Neuronal stem cell (in vitro differentiated cells): ENCODE measurements at regions not wholly inside any gene's neighbourhood (a gene's known extent, or its start where the extent isn't known, plus 50 kb on each side); places are given as distances from the start of the nearest gene placed in this dataset.

ENCODE experiments used
- DNase-seq: peaks from one replicate; pipeline ENCODE4 v3.0.0-alpha.2; 2013; ENCODE audit warnings: low spot score
- H2AFZ ChIP-seq: one replicate; pipeline ENCODE4 v1.6.1; 2013; ENCODE audit warnings: mild to moderate bottlenecking, low read length, inconsistent platforms
- H2AK5ac ChIP-seq: 2 replicates; pipeline ENCODE4 v1.6.1; 2013; ENCODE audit warnings: low read depth, mild to moderate bottlenecking, inconsistent platforms, low read length, moderate library complexity, mixed read lengths
- H2BK120ac ChIP-seq: 2 replicates; pipeline ENCODE4 v1.6.1; 2013; ENCODE audit warnings: low read depth, mild to moderate bottlenecking, inconsistent platforms, low read length, moderate library complexity, mixed read lengths
- H2BK12ac ChIP-seq: one replicate; pipeline ENCODE4 v1.6.1; 2013; ENCODE audit warnings: low read length, inconsistent platforms
- H2BK15ac ChIP-seq: 2 replicates; pipeline ENCODE4 v1.6.1; 2013; ENCODE audit warnings: mild to moderate bottlenecking, low read length, inconsistent platforms, mixed read lengths
- H2BK5ac ChIP-seq: one replicate; pipeline ENCODE4 v1.6.1; 2013; ENCODE audit warnings: inconsistent platforms, mild to moderate bottlenecking, low read length, moderate library complexity
- H3K14ac ChIP-seq: one replicate; pipeline ENCODE4 v1.6.1; 2013; ENCODE audit warnings: low read length, inconsistent platforms
- H3K18ac ChIP-seq: 2 replicates; pipeline ENCODE4 v1.6.1; 2013; ENCODE audit warnings: low read length, inconsistent platforms
- H3K23ac ChIP-seq: 2 replicates; pipeline ENCODE4 v1.6.1; 2013; ENCODE audit warnings: low read depth, mild to moderate bottlenecking, mixed read lengths, low read length, inconsistent platforms; ENCODE audit not compliant: poor library complexity
- H3K27ac ChIP-seq: replicated peaks from 3 replicates; pipeline ENCODE4 v1.5.1; 2013; ENCODE audit warnings: low read length, inconsistent platforms
- H3K27me3 ChIP-seq, 3 experiments: 2 replicates each; pipeline ENCODE4 v1.6.1; 2013; ENCODE audit warnings: low read length in 3 of 3, mild to moderate bottlenecking in 2 of 3, inconsistent platforms in 1 of 3, low read depth in 1 of 3, mixed read lengths in 1 of 3, moderate library complexity in 1 of 3; ENCODE audit not compliant: control insufficient read depth in 3 of 3, insufficient read depth in 3 of 3
- H3K36me3 ChIP-seq, 2 donors: replicated peaks in 1 of 2; 2 replicates each; pipeline ENCODE4 v1.6.1; 2013; ENCODE audit warnings: low read length in 2 of 2; ENCODE audit not compliant: control insufficient read depth in 2 of 2, insufficient read depth in 2 of 2
- H3K4ac ChIP-seq: 2 replicates; pipeline ENCODE4 v1.6.1; 2013; ENCODE audit warnings: inconsistent platforms, mild to moderate bottlenecking, low read length, moderate library complexity
- H3K4me1 ChIP-seq, 2 donors: 1 replicate in 1 of 2; 2 replicates in 1 of 2; pipeline ENCODE4 v1.6.1; 2013; ENCODE audit warnings: low read length in 2 of 2, low read depth in 1 of 2; ENCODE audit not compliant: control insufficient read depth in 2 of 2, insufficient read depth in 1 of 2
- H3K4me2 ChIP-seq: one replicate; pipeline ENCODE4 v1.6.1; 2013; ENCODE audit warnings: mild to moderate bottlenecking, low read length, inconsistent platforms; ENCODE audit not compliant: insufficient read depth, poor library complexity, severe bottlenecking
- H3K4me3 ChIP-seq, 2 donors: 2 replicates each; pipeline ENCODE4 v1.5.1; 2013; ENCODE audit warnings: low read length in 2 of 2, mild to moderate bottlenecking in 2 of 2, inconsistent platforms in 1 of 2, moderate library complexity in 1 of 2
- H3K79me1 ChIP-seq: one replicate; pipeline ENCODE4 v1.6.1; 2013; ENCODE audit warnings: low read depth, mild to moderate bottlenecking, inconsistent platforms, low read length, moderate library complexity
- H3K9ac ChIP-seq: one replicate; pipeline ENCODE4 v1.6.1; 2013; ENCODE audit warnings: mild to moderate bottlenecking, low read depth, low read length, inconsistent platforms; ENCODE audit not compliant: poor library complexity
- H3K9me3 ChIP-seq, 2 donors: replicated peaks in 1 of 2; 2 replicates each; pipeline versions ENCODE3 to v1.6.1; 2013; ENCODE audit warnings: low read length in 2 of 2, mild to moderate bottlenecking in 2 of 2, inconsistent platforms in 1 of 2, low read depth in 1 of 2, mixed read lengths in 1 of 2, moderate library complexity in 1 of 2; ENCODE audit not compliant: control insufficient read depth in 2 of 2, insufficient read depth in 1 of 2
- H4K8ac ChIP-seq: one replicate; pipeline ENCODE4 v1.6.1; 2013; ENCODE audit warnings: low read depth, mild to moderate bottlenecking, inconsistent platforms, low read length, moderate library complexity
- H4K91ac ChIP-seq: one replicate; pipeline ENCODE4 v1.6.1; 2013; ENCODE audit warnings: low read length, low read depth, mild to moderate bottlenecking, inconsistent platforms; ENCODE audit not compliant: poor library complexity
- WGBS, 2 donors: extraction: QIAGEN DNeasy Blood & Tissue Kit; methylation state at CpG; one replicate each; pipeline ENCODE4 v1.1.7; 2013; ENCODE audit warnings: missing lambda C conversion rate in 2 of 2, mixed read lengths in 1 of 2; ENCODE audit not compliant: insufficient read length in 2 of 2, insufficient replicate concordance in 1 of 2; ENCODE audit errors: extremely low coverage in 2 of 2; 5-methylcytosine and 5-hydroxymethylcytosine counted together

- no peaks in the 10 kb centered on the region for H3K9me3 ChIP-seq
- WGBS, 2 donors, result no CpG with 5 or more reads among the region's 1 CpG
- H3K4ac ChIP-seq, result no peak overlapping the region
- H3K14ac ChIP-seq, result no peak overlapping the region
- H3K18ac ChIP-seq, result no peak overlapping the region
- no peak overlapping the region for H2AFZ ChIP-seq
- H3K79me1 ChIP-seq, result no peaks in the 10 kb centered on the region
- no peak overlapping the region for H4K8ac ChIP-seq
- no peak overlapping the region for H3K27ac ChIP-seq
- no peak for DNase-seq
- H3K4me1 ChIP-seq, result no peaks in the 10 kb centered on the region
- no peak overlapping the region for H3K4me3 ChIP-seq
- no peaks in the 10 kb centered on the region for H3K36me3 ChIP-seq
- H2BK12ac ChIP-seq, result no peak overlapping the region
- H2BK120ac ChIP-seq, result no peak overlapping the region
- no peak overlapping the region for H3K23ac ChIP-seq
- no peak overlapping the region for H3K9ac ChIP-seq
- no peak overlapping the region for H4K91ac ChIP-seq
- no peaks in the 10 kb centered on the region for H3K27me3 ChIP-seq
- H2AK5ac ChIP-seq, result no peak overlapping the region
- H2BK15ac ChIP-seq, result no peak overlapping the region
- H2BK5ac ChIP-seq, result no peak overlapping the region
- no peak overlapping the region for H3K4me2 ChIP-seq
Observed at GRCh38 chr6:76174722-76175121, 102.3 kb upstream of the IMPG1 start.

GRCh38 chr6:76166874-76167273, 94.4 kb upstream of the IMPG1 start:
- no peaks in the 10 kb centered on the region for H3K36me3 ChIP-seq
- H4K91ac ChIP-seq, result no peak overlapping the region
- DNase-seq, result no peak
- no CpG with 5 or more reads among the region's 1 CpG for WGBS, 2 donors
- H2BK15ac ChIP-seq, result no peak overlapping the region
- H3K4ac ChIP-seq, result no peak overlapping the region
- H4K8ac ChIP-seq, result no peak overlapping the region
- H3K4me2 ChIP-seq, result no peak overlapping the region
- no peak overlapping the region for H2AFZ ChIP-seq
- H2BK120ac ChIP-seq, result no peak overlapping the region
- H3K27ac ChIP-seq, result no peak overlapping the region
- no peak overlapping the region for H2AK5ac ChIP-seq
- no peak overlapping the region for H3K4me3 ChIP-seq
- peaks cover 0 to 6% of the 10 kb centered on the region in 2 donors for H3K9me3 ChIP-seq
- H3K27me3 ChIP-seq, result no peaks in the 10 kb centered on the region
- peaks cover 2% of the 10 kb centered on the region for H3K79me1 ChIP-seq
- H3K23ac ChIP-seq, result no peak overlapping the region
- H3K9ac ChIP-seq, result no peak overlapping the region
- no peak overlapping the region for H3K18ac ChIP-seq
- H2BK12ac ChIP-seq, result no peak overlapping the region
- H2BK5ac ChIP-seq, result no peak overlapping the region
- H3K14ac ChIP-seq, result no peak overlapping the region
- no peaks in the 10 kb centered on the region for H3K4me1 ChIP-seq

- Histone ChIP-seq H2AFZ (no peak overlapping the region), H3K9me3 (peaks cover 0 to 6% of the 10 kb centered on the region in 2 donors), H2BK12ac (no peak overlapping the region), H3K27ac (no peak overlapping the region), H2BK15ac (no peak overlapping the region), H3K9ac (no peak overlapping the region), H3K23ac (no peak overlapping the region), H3K79me1 (peaks cover 2% of the 10 kb centered on the region), H4K8ac (no peak overlapping the region), H4K91ac (no peak overlapping the region), H3K27me3 (no peaks in the 10 kb centered on the region), H3K4me1 (no peaks in the 10 kb centered on the region), H2BK120ac (no peak overlapping the region), H3K4me3 (no peak overlapping the region), H2AK5ac (no peak overlapping the region), H3K4me2 (no peak overlapping the region), H3K4ac (no peak overlapping the region), H3K18ac (peak overlapping the region; percentile 15), H3K36me3 (no peaks in the 10 kb centered on the region), H2BK5ac (no peak overlapping the region), H3K14ac (no peak overlapping the region)
- no peak for DNase-seq
- no CpG with 5 or more reads among the region's 6 CpGs for WGBS, 2 donors
Observed at GRCh38 chr6:76166297-76166696, 93.8 kb upstream of the IMPG1 start.

- Histone ChIP-seq H2BK5ac (no peak overlapping the region), H3K4me3 (no peak overlapping the region), H2BK120ac (no peak overlapping the region), H3K36me3 (no peaks in the 10 kb centered on the region), H4K8ac (no peak overlapping the region), H2AK5ac (no peak overlapping the region), H3K14ac (no peak overlapping the region), H3K4ac (no peak overlapping the region), H3K79me1 (peaks cover 2% of the 10 kb centered on the region), H3K27ac (no peak overlapping the region), H3K23ac (no peak overlapping the region), H3K27me3 (no peaks in the 10 kb centered on the region), H2AFZ (no peak overlapping the region), H3K9ac (peak overlapping the region; percentile 10), H3K4me1 (no peaks in the 10 kb centered on the region), H3K4me2 (no peak overlapping the region), H4K91ac (no peak overlapping the region), H3K9me3 (peaks cover 0 to 6% of the 10 kb centered on the region in 2 donors), H2BK15ac (peak overlapping the region; percentile 54), H3K18ac (peak overlapping the region; percentile 21), H2BK12ac (no peak overlapping the region)
- DNase-seq, result no peak
- WGBS, 2 donors, result no CpG with 5 or more reads among the region's 23 CpGs
Observed at GRCh38 chr6:76165471-76166221, 93.2 kb upstream of the IMPG1 start.
